K562 (cell line): ENCODE measurements at regions not wholly inside any gene's neighbourhood (a gene's known extent, or its start where the extent isn't known, plus 50 kb on each side); places are given as distances from the start of the nearest gene placed in this dataset.

Experiments
- ATAC-seq: fragments of 200-7000 bp; cut with Tn5 transposase; 3 replicates; pipeline ENCODE4 v1.9.1; 2020; ENCODE audit warnings: moderate library complexity
- BruUV-seq: library from RNA; stranded (reverse); fragments of 400-500 nt; replicated peaks from 2 replicates; lab custom pipeline; 2021; lab: Mats Ljungman, UMichigan
- CTCF ChIA-PET: fragments of 300-600 bp; formaldehyde crosslinking; extraction: SDS; loops from one replicate; lab custom pipeline; 2021; ENCODE audit warnings: low intra/inter-chr PET ratio; lab: Yijun Ruan, JAX
- POLR2A ChIA-PET: fragments of 300-600, 350-650 bp; sonication (Branson Sonifier 250); formaldehyde crosslinking; extraction: SDS; loops from one replicate; lab custom pipeline; 2021; ENCODE audit warnings: antibody characterized with exemption, inconsistent platforms; lab: Yijun Ruan, JAX
- DNase-seq, 4 experiments: peaks; one replicate each; pipeline versions ENCODE4 v3.0.0 to v3.0.0-alpha.2; 2011 to 2018; ENCODE audit warnings: low spot score in 3 of 4, mixed read lengths in 3 of 4; ENCODE audit errors: extremely low read depth in 1 of 4
- FAIRE-seq: peaks from 2 replicates; lab custom pipeline; 2011; peaks lifted over from hg19 to GRCh38; lab: Jason Lieb, UNC
- H2AFZ ChIP-seq: 2 replicates; pipeline ENCODE4 v1.6.0; 2011; ENCODE audit warnings: low read depth, low read length, control low read depth, inconsistent platforms
- H3K27ac ChIP-seq: fragments of 200-600 bp; 3 replicates; pipeline ENCODE4 v1.8.0; 2011; ENCODE audit warnings: low read depth, mild to moderate bottlenecking, control low read depth, inconsistent platforms, low read length, moderate library complexity, mixed read lengths; ENCODE audit errors: extremely low read depth
- H3K27me3 ChIP-seq, 2 experiments: fragments of 300-600 bp in 1 of 2; 2 replicates in 1 of 2; 3 replicates in 1 of 2; pipeline versions ENCODE4 v1.6.0 to v1.8.0; 2011; ENCODE audit warnings: inconsistent platforms in 2 of 2, low read length in 2 of 2, mild to moderate bottlenecking in 1 of 2, mixed read lengths in 1 of 2, moderate library complexity in 1 of 2; ENCODE audit not compliant: control insufficient read depth in 2 of 2, insufficient read depth in 2 of 2
- H3K36me3 ChIP-seq: fragments of 300-600 bp; 3 replicates; pipeline ENCODE4 v1.8.0; 2011; ENCODE audit warnings: mild to moderate bottlenecking, low read length, inconsistent platforms; ENCODE audit not compliant: control insufficient read depth, insufficient read depth
- H3K4me1 ChIP-seq, 2 experiments: fragments of 200-600 bp in 1 of 2; replicated peaks in 1 of 2; 2 replicates in 1 of 2; 3 replicates in 1 of 2; pipeline versions ENCODE4 v1.5.1 to v1.8.0; 2011; ENCODE audit warnings: inconsistent platforms in 2 of 2, low read length in 2 of 2, mild to moderate bottlenecking in 1 of 2, mixed read lengths in 1 of 2, moderate library complexity in 1 of 2; ENCODE audit not compliant: control insufficient read depth in 2 of 2, insufficient read depth in 2 of 2
- H3K4me2 ChIP-seq: 2 replicates; pipeline ENCODE4 v1.6.1; 2011; ENCODE audit warnings: low read length, control low read depth, inconsistent platforms, mixed read lengths; ENCODE audit not compliant: insufficient read depth
- H3K4me3 ChIP-seq: fragments of 200-600 bp; sonication (generic), shearing (Covaris generic); 2 replicates; pipeline ENCODE4 v1.5.1; 2016; ENCODE audit warnings: control low read depth, inconsistent platforms
- H3K79me2 ChIP-seq: fragments of 200-600 bp; 3 replicates; pipeline ENCODE4 v1.8.0; 2011; ENCODE audit warnings: low read length, inconsistent platforms; ENCODE audit not compliant: control insufficient read depth, insufficient read depth
- H3K9ac ChIP-seq, 2 experiments: 2 replicates each; pipeline versions ENCODE4 v1.6.0 to v1.6.1; 2011; ENCODE audit warnings: low read depth in 2 of 2, low read length in 2 of 2, control low read depth in 1 of 2, inconsistent platforms in 1 of 2, mild to moderate bottlenecking in 1 of 2, mixed read lengths in 1 of 2; ENCODE audit not compliant: insufficient read depth in 1 of 2
- H3K9me1 ChIP-seq: one replicate; pipeline ENCODE4 v1.6.0; 2011; ENCODE audit warnings: inconsistent platforms, mild to moderate bottlenecking, low read length, moderate library complexity; ENCODE audit not compliant: control insufficient read depth, insufficient read depth
- H3K9me3 ChIP-seq: replicated peaks from 2 replicates; pipeline ENCODE4 v1.5.1; 2011; ENCODE audit warnings: low read depth, low read length, inconsistent platforms; ENCODE audit not compliant: control insufficient read depth, insufficient read depth
- H4K20me1 ChIP-seq: replicated peaks from 2 replicates; pipeline ENCODE4 v1.6.1; 2011; ENCODE audit warnings: low read length, inconsistent platforms, mixed read lengths; ENCODE audit not compliant: control insufficient read depth, insufficient read depth
- GTF2E2 ChIP-seq: fragments of 200-800 bp; sonication (Bioruptor generic); IDR thresholded peaks from 2 replicates; pipeline ENCODE4 v1.6.1; 2016; ENCODE audit warnings: missing genetic modification characterization, missing compliant biosample characterization
- JUNB ChIP-seq: fragments of 450-650 bp; formaldehyde crosslinking; conservative IDR thresholded peaks from 2 replicates; pipeline ENCODE4 v1.4.0; 2020; ENCODE audit warnings: mild to moderate bottlenecking
- KLF1 ChIP-seq: fragments of 450-650 bp; IDR thresholded peaks from 2 replicates; pipeline ENCODE4 v1.6.1; 2016; ENCODE audit warnings: missing genetic modification characterization, missing compliant biosample characterization
- MXD1 ChIP-seq: fragments of 250-450 bp; sonication (Bioruptor Pico); IDR thresholded peaks from 2 replicates; pipeline ENCODE4 v1.8.0; 2021; ENCODE audit warnings: borderline replicate concordance, mild to moderate bottlenecking, moderate library complexity; ENCODE audit not compliant: poor library complexity, severe bottlenecking
- MYBL2 ChIP-seq, 2 experiments: fragments of 450-650 bp in 1 of 2; sonication (generic) in 1 of 2; formaldehyde crosslinking in 1 of 2; IDR thresholded peaks; 2 replicates each; pipeline versions ENCODE4 v1.6.1 to v1.8.1; 2017 to 2022; ENCODE audit warnings: borderline replicate concordance in 1 of 2, inconsistent platforms in 1 of 2, low read depth in 1 of 2, mild to moderate bottlenecking in 1 of 2, missing genetic modification reagents in 1 of 2, moderate library complexity in 1 of 2
- NR2C2 ChIP-seq, 2 experiments: fragments of 200-800 bp in 1 of 2; sonication (Bioruptor generic) in 1 of 2; sonication (generic) in 1 of 2; formaldehyde crosslinking in 1 of 2; IDR thresholded peaks; 2 replicates each; pipeline versions ENCODE4 v1.6.1 to v1.8.0; 2016 to 2022; ENCODE audit warnings: mild to moderate bottlenecking in 1 of 2, missing compliant biosample characterization in 1 of 2, missing genetic modification characterization in 1 of 2, missing genetic modification reagents in 1 of 2
- PHF8 ChIP-seq: fragments of 200-600 bp; sonication (generic); IDR thresholded peaks from 2 replicates; pipeline ENCODE4 v1.6.1; 2012; ENCODE audit warnings: mixed run types, mild to moderate bottlenecking, inconsistent platforms, low read length, moderate library complexity, borderline replicate concordance
- PYGO2 ChIP-seq: fragments of 450-650 bp; IDR thresholded peaks from 2 replicates; pipeline ENCODE4 v1.6.1; 2016; ENCODE audit warnings: mild to moderate bottlenecking, missing genetic modification characterization, moderate library complexity, missing compliant biosample characterization
- RUNX1 ChIP-seq: sonication (generic); IDR thresholded peaks from 2 replicates; pipeline ENCODE4 v1.6.1; 2016; ENCODE audit warnings: antibody characterized with exemption, low read depth
- TBP ChIP-seq: optimal IDR thresholded peaks from 2 replicates; pipeline ENCODE3; 2011; ENCODE audit warnings: low read depth, low read length, improper control_type of control experiment
- TEAD4 ChIP-seq, 2 experiments: sonication (generic) in 1 of 2; formaldehyde crosslinking in 1 of 2; IDR thresholded peaks; 2 replicates each; pipeline versions ENCODE4 v1.6.1 to v1.8.0; 2012 to 2022; ENCODE audit warnings: borderline replicate concordance in 1 of 2, inconsistent platforms in 1 of 2, low read length in 1 of 2, mild to moderate bottlenecking in 1 of 2, missing genetic modification reagents in 1 of 2
- WGBS: fragments of 100-300 bp; shearing (Covaris generic); methylation state at CpG from one replicate; pipeline ENCODE4 v1.1.6; 2016; ENCODE audit warnings: low coverage, mixed read lengths; ENCODE audit not compliant: insufficient coverage; ENCODE audit errors: missing lambda C conversion rate; 5-methylcytosine and 5-hydroxymethylcytosine counted together
- in situ Hi-C: fragments of 300-500 bp; cut with MboI; formaldehyde crosslinking; loops from 4 replicates; pipeline ENCODE4 v1.15.0; 2018; ENCODE audit warnings: inconsistent platforms, mixed read lengths
- intact Hi-C: fragments of 100-400 bp; cut with micrococcal nuclease; formaldehyde crosslinking; loops from 2 replicates; pipeline ENCODE4 v1.14.2; 2022
- TF ChIP-seq, protein P1 (sequence below): fragments of 450-650 bp; formaldehyde crosslinking; IDR thresholded peaks from 2 replicates; pipeline ENCODE4 v1.4.0; 2020; ENCODE audit warnings: mild to moderate bottlenecking, moderate library complexity

- BruUV-seq: no TSS peak
- Histone ChIP-seq H3K4me2 (no peak overlapping the region), H3K9me3 (no peaks in the 10 kb centered on the region), H3K27ac (no peak overlapping the region), H4K20me1 (no peaks in the 10 kb centered on the region), H3K9ac (no peak overlapping the region), H3K27me3 (no peaks in the 10 kb centered on the region), H3K4me1 (no peaks in the 10 kb centered on the region), H2AFZ (no peak overlapping the region), H3K36me3 (no peaks in the 10 kb centered on the region), H3K4me3 (no peak overlapping the region), H3K9me1 (no peaks in the 10 kb centered on the region), H3K79me2 (no peaks in the 10 kb centered on the region)
- FAIRE-seq (no peak), DNase-seq (no peak), ATAC-seq (no peak)
- ChIA-PET POLR2A (interaction anchor here (0.9 to 1.2 kb wide), 2 partner anchors 9 to 16 kb away, joined by 3 read pairs; no protein-coding TSS in a partner anchor), CTCF (no interaction called here)
- intact Hi-C loops (no loop called here), in situ Hi-C loops (no loop called here)
- 0% methylated on average over 3 of the region's 3 CpGs for WGBS
- TF ChIP-seq JUNB (no peak), GTF2E2 (no peak), MXD1 (CRISPR knock-in tag) (no peak), PYGO2 (tag) (no peak), RUNX1 (no peak), TEAD4 (IDR thresholded peaks at IDR 0.05; ENCODE audit: low read length) (no peak), TEAD4 (CRISPR knock-in tag; IDR thresholded peaks at IDR 0.05; ENCODE audit: borderline replicate concordance) (no peak), MYBL2 (IDR thresholded peaks at IDR 0.05; ENCODE audit: low read depth) (no peak), MYBL2 (CRISPR knock-in tag; IDR thresholded peaks at IDR 0.05; ENCODE audit: borderline replicate concordance) (no peak), NR2C2 (CRISPR knock-in tag; IDR thresholded peaks at IDR 0.05) (no peak), NR2C2 (tag; IDR thresholded peaks at IDR 0.05) (no peak), KLF1 (tag) (no peak), PHF8 (no peak), TBP (no peak)
- TF ChIP-seq, protein P1, sequence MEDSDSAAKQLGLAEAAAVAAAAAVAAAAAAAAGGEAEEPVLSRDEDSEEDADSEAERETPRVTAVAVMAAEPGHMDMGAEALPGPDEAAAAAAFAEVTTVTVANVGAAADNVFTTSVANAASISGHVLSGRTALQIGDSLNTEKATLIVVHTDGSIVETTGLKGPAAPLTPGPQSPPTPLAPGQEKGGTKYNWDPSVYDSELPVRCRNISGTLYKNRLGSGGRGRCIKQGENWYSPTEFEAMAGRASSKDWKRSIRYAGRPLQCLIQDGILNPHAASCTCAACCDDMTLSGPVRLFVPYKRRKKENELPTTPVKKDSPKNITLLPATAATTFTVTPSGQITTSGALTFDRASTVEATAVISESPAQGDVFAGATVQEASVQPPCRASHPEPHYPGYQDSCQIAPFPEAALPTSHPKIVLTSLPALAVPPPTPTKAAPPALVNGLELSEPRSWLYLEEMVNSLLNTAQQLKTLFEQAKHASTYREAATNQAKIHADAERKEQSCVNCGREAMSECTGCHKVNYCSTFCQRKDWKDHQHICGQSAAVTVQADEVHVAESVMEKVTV (CRISPR knock-in tag): no peak
- TF ChIP-seq, all 486 proteins: peak for 0
Measured at GRCh38 chr13:44117351-44117750, 237.6 kb downstream of the LACC1 start.
